Parathyroid adenoma (tissue), 2 donors: ENCODE measurements at regions not wholly inside any gene's neighbourhood (a gene's known extent, or its start where the extent isn't known, plus 50 kb on each side); places are given as distances from the start of the nearest gene placed in this dataset.

Experiments used
- H2AFZ ChIP-seq: fragments of 300-600 bp; sonication (generic); one replicate; pipeline ENCODE4 v1.7.0; 2017; ENCODE audit warnings: antibody characterized with exemption, mild to moderate bottlenecking
- H3K27ac ChIP-seq: fragments of 300-600 bp; sonication (generic); one replicate; pipeline ENCODE4 v1.7.0; 2017
- H3K27me3 ChIP-seq: fragments of 300-600 bp; sonication (generic); one replicate; pipeline ENCODE4 v1.7.0; 2017; ENCODE audit warnings: low read length; ENCODE audit not compliant: control insufficient read depth, insufficient read depth
- H3K36me3 ChIP-seq: fragments of 300-600 bp; sonication (generic); one replicate; pipeline ENCODE4 v1.7.0; 2017; ENCODE audit warnings: low read length; ENCODE audit not compliant: control insufficient read depth, insufficient read depth
- H3K4me1 ChIP-seq: fragments of 300-600 bp; sonication (generic); one replicate; pipeline ENCODE4 v1.7.0; 2017; ENCODE audit warnings: control low read depth
- H3K4me2 ChIP-seq: fragments of 300-600 bp; sonication (generic); one replicate; pipeline ENCODE4 v1.7.0; 2017; ENCODE audit warnings: low read length
- H3K4me3 ChIP-seq: fragments of 300-600 bp; sonication (generic); one replicate; pipeline ENCODE4 v1.7.0; 2017; ENCODE audit warnings: low read depth, low read length
- H3K79me2 ChIP-seq: fragments of 300-600 bp; sonication (generic); one replicate; pipeline ENCODE4 v1.7.0; 2017; ENCODE audit warnings: control low read depth
- H3K9ac ChIP-seq: fragments of 300-600 bp; sonication (generic); one replicate; pipeline ENCODE4 v1.7.0; 2017; ENCODE audit warnings: mild to moderate bottlenecking
- H3K9me3 ChIP-seq: fragments of 300-600 bp; sonication (generic); one replicate; pipeline ENCODE4 v1.7.0; 2017; ENCODE audit warnings: low read length; ENCODE audit not compliant: control insufficient read depth
- TF ChIP-seq, protein P1 (sequence below): fragments of 300-600 bp; sonication (generic); IDR thresholded peaks from one replicate; pipeline ENCODE4 v1.7.0; 2017; ENCODE audit warnings: antibody characterized with exemption, mild to moderate bottlenecking
- donor health status: primary hyperparathyroidism.

DNA sequence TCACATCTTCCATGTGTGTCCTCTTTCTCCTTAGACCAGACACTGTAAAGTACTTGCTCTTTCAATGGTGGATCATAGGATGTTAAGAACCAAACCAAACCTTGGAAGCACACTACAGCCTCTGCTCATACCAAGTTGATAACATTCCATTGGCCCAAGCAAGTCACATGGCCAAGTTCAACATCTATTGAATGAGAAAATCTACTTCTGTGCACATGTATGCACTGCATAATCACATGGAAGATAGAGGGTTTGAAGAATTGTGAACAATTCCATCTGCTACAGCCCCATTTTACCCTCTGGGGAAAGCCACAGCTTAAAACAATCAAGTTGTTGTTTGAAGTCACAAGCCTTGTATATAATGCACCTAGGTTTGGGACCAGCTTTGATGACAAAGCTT, 68.2 kb downstream of the MFAP3 start:
- TF ChIP-seq, protein P1, sequence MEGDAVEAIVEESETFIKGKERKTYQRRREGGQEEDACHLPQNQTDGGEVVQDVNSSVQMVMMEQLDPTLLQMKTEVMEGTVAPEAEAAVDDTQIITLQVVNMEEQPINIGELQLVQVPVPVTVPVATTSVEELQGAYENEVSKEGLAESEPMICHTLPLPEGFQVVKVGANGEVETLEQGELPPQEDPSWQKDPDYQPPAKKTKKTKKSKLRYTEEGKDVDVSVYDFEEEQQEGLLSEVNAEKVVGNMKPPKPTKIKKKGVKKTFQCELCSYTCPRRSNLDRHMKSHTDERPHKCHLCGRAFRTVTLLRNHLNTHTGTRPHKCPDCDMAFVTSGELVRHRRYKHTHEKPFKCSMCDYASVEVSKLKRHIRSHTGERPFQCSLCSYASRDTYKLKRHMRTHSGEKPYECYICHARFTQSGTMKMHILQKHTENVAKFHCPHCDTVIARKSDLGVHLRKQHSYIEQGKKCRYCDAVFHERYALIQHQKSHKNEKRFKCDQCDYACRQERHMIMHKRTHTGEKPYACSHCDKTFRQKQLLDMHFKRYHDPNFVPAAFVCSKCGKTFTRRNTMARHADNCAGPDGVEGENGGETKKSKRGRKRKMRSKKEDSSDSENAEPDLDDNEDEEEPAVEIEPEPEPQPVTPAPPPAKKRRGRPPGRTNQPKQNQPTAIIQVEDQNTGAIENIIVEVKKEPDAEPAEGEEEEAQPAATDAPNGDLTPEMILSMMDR: no peak
- H3K4me2 ChIP-seq: no peak overlapping the region
- H3K36me3 ChIP-seq: no peaks in the 10 kb centered on the region
- no peak overlapping the region for H3K9ac ChIP-seq
- H3K27me3 ChIP-seq: no peaks in the 10 kb centered on the region
- no peak overlapping the region for H2AFZ ChIP-seq
- H3K79me2 ChIP-seq: no peaks in the 10 kb centered on the region
- no peaks in the 10 kb centered on the region for H3K9me3 ChIP-seq
- no peaks in the 10 kb centered on the region for H3K4me1 ChIP-seq
- no peak overlapping the region for H3K4me3 ChIP-seq
- no peak overlapping the region for H3K27ac ChIP-seq

DNA sequence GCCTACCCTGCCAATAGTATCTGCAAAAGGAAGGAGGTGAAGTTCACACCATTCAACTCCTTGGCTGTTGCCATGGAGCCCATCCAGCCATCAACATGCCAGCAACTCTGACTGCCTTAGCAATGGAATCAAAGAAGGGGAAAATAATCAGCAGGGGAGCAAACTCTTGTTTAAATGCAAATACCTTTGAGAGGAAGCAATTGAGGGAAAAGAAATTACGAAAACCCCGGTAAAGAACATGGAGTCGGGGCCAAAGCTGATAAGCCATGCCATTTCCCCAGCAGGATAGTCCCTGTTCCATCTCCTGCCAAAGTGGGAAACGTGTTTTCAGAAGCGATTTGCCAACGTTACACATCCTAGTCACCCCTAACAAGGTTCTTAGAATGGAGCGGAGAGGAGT, 69.0 kb downstream of the MFAP3 start:
- Histone ChIP-seq H3K27ac (no peak overlapping the region), H3K4me2 (no peak overlapping the region), H2AFZ (no peak overlapping the region), H3K9me3 (no peaks in the 10 kb centered on the region), H3K27me3 (no peaks in the 10 kb centered on the region), H3K9ac (no peak overlapping the region), H3K4me1 (no peaks in the 10 kb centered on the region), H3K79me2 (no peaks in the 10 kb centered on the region), H3K4me3 (no peak overlapping the region), H3K36me3 (no peaks in the 10 kb centered on the region)
- TF ChIP-seq, protein P1: no peak

DNA sequence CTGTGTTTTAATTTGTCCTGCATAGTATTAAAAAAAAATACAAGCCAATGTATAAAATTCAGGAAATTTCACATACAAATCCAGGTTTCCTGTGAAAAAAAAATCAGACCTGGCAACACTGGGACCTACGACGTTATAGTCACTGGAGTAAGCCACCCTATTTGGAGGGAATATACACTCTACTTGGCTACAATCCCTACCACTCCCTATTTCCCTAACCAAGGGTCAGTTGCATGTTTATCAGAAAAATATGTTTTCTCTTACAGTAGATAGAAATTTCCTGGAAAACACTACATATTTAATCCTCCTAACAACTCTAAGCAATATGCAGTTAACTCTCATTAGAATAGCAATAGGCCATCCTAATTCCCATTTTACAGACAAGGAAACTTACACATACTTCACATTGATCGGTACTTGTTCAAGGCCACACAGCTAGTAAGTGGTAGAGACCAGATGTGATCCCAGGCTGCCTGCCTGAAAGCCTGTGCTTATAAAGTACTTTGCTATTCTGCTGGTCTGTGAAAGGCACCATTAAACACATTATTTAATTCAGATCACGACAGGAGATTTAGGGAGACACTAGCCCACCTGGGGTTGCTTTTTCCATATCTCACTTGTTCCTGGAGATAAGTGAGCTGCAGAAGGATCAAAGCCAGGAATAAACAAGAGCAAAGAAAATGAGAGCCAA, 70.8 kb downstream of the MFAP3 start:
- Histone ChIP-seq H3K27me3 (no peaks in the 10 kb centered on the region), H3K36me3 (no peaks in the 10 kb centered on the region), H3K9ac (no peak overlapping the region), H3K27ac (no peak overlapping the region), H3K79me2 (no peaks in the 10 kb centered on the region), H2AFZ (no peak overlapping the region), H3K9me3 (no peaks in the 10 kb centered on the region), H3K4me3 (no peak overlapping the region), H3K4me2 (no peak overlapping the region), H3K4me1 (no peaks in the 10 kb centered on the region)
- TF ChIP-seq, protein P1: no peak

DNA sequence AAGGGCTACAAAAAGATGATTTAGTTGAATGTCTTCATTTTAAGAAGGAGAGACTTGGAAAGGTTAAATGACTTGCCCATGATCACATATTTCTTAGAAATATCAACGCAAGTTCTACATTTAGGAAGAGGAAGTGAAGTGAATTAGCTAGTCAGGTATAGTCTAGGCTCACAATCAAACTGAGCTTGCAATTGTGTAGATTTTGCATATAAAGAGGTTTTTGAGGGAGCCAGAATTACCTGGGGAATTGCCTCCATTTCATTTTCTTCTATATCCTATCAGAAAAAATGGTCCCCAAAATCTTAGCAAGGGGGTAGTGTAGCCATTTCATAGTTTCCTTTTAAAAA, 71.3 kb downstream of the MFAP3 start:
- Histone ChIP-seq H3K36me3 (no peaks in the 10 kb centered on the region), H3K9ac (no peak overlapping the region), H3K9me3 (no peaks in the 10 kb centered on the region), H2AFZ (no peak overlapping the region), H3K79me2 (no peaks in the 10 kb centered on the region), H3K4me3 (no peak overlapping the region), H3K27me3 (no peaks in the 10 kb centered on the region), H3K4me1 (no peaks in the 10 kb centered on the region), H3K27ac (no peak overlapping the region), H3K4me2 (no peak overlapping the region)
- TF ChIP-seq, protein P1: no peak

DNA sequence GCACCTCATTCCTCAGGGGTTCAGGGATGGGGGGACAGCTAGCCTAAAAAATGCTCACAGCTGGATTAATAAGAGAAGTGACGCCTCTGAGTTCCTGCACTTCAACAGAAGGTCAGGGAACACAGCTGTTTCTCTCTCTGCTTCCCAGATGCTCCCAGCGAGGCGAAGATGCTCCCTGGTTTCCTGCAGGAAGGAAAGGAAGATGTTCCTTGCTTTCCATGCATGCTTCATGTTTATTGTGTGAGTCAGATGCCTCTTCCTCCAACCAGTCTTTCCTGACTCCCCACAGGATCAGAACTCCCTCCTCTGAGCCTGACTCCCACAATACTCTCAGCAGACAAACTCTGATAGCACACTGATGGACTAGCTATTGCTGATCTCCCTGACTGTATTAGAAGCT, 71.9 kb downstream of the MFAP3 start:
- no peaks in the 10 kb centered on the region for H3K79me2 ChIP-seq
- TF ChIP-seq, protein P1: no peak

More for the DNA sequence above, 71.9 kb downstream of the MFAP3 start:
- H3K9me3 ChIP-seq: no peaks in the 10 kb centered on the region
- no peaks in the 10 kb centered on the region for H3K36me3 ChIP-seq
- no peak overlapping the region for H3K9ac ChIP-seq
- no peaks in the 10 kb centered on the region for H3K4me1 ChIP-seq
- no peak overlapping the region for H3K4me3 ChIP-seq
- H3K27me3 ChIP-seq: no peaks in the 10 kb centered on the region
- no peak overlapping the region for H2AFZ ChIP-seq
- H3K4me2 ChIP-seq: no peak overlapping the region
- no peak overlapping the region for H3K27ac ChIP-seq
